Adrenal gland (tissue), 9 donors: ENCODE measurements at regions not wholly inside any gene's neighbourhood (a gene's known extent, or its start where the extent isn't known, plus 50 kb on each side); places are given as distances from the start of the nearest gene placed in this dataset.

Source experiments
- DNase-seq, 7 donors: peaks; one replicate each; pipeline ENCODE4 v3.0.0-alpha.2; 2019 to 2020
- H3K27ac ChIP-seq, 5 donors: fragments of 200-600 bp; sonication (generic) in 4 of 5; 1 replicate in 3 of 5; 2 replicates in 2 of 5; pipeline versions ENCODE4 v1.5.1 to v1.8.0; 2016 to 2020; ENCODE audit warnings: mild to moderate bottlenecking in 1 of 5
- H3K27me3 ChIP-seq: fragments of 200-600 bp; 2 replicates; pipeline ENCODE4 v1.8.0; 2021
- H3K36me3 ChIP-seq, 2 donors: fragments of 200-600 bp; replicated peaks in 1 of 2; 1 replicate in 1 of 2; 2 replicates in 1 of 2; pipeline versions ENCODE4 v1.5.1 to v1.8.0; 2018 to 2022
- H3K4me1 ChIP-seq, 2 donors: fragments of 200-600 bp; replicated peaks in 1 of 2; 1 replicate in 1 of 2; 2 replicates in 1 of 2; pipeline versions ENCODE4 v1.5.1 to v1.8.0; 2018 to 2021
- H3K4me3 ChIP-seq, 4 donors: fragments of 200-600 bp; sonication (generic) in 3 of 4; one replicate each; pipeline ENCODE4 v1.5.1; 2016 to 2018
- H3K9me3 ChIP-seq, 3 donors: fragments of 200-600 bp; sonication (generic) in 1 of 3; replicated peaks in 1 of 3; 1 replicate in 2 of 3; 2 replicates in 1 of 3; pipeline versions ENCODE4 v1.5.1 to v1.8.0; 2016 to 2021
- CTCF ChIP-seq, 6 experiments: fragments of 450-650 bp in 4 of 6; fragments of 200-600 bp in 2 of 6; sonication (generic) in 1 of 6; IDR thresholded peaks; 1 replicate in 5 of 6; 2 replicates in 1 of 6; pipeline versions ENCODE4 v1.5.1 to v1.8.0; 2016 to 2021; ENCODE audit warnings: antibody characterized with exemption in 6 of 6, mild to moderate bottlenecking in 2 of 6, moderate library complexity in 1 of 6
- POLR2A ChIP-seq, 2 donors: fragments of 450-650 bp; IDR thresholded peaks; one replicate each; pipeline ENCODE4 v1.6.1; 2017; ENCODE audit warnings: antibody characterized with exemption in 2 of 2, mild to moderate bottlenecking in 2 of 2, moderate library complexity in 1 of 2
- WGBS, 4 donors: extraction: QIAGEN DNeasy Blood & Tissue Kit in 2 of 4; methylation state at CpG; one replicate each; pipeline versions ENCODE4 v1.1.5 to v1.1.7; 2013 to 2017; 5-methylcytosine and 5-hydroxymethylcytosine counted together
- intact Hi-C, 2 donors: fragments of 100-400 bp; cut with DNase I; formaldehyde crosslinking; loops; one replicate each; pipeline versions ENCODE4 v1.14.1 to v1.15.0; 2022 to 2023
- donor health status: healthy with polysubstance abuse.
- donor health status: Bipolar disorder and iron deficiency.
- donor health status: DM: yes; HTN: yes; CAD: no.
- donor health status: DM: no; HTN: no; CAD: no.
- donor health status: DM: no; HTN: no; CAD: no.

- no peak for DNase-seq
- Histone ChIP-seq H3K27ac (no peak overlapping the region), H3K4me1 (no peaks in the 10 kb centered on the region), H3K36me3 (no peaks in the 10 kb centered on the region), H3K27me3 (no peaks in the 10 kb centered on the region), H3K9me3 (no peaks in the 10 kb centered on the region), H3K4me3 (no peak overlapping the region)
- intact Hi-C loops = no loop called here
- 84 to 94% (median 86%) methylated on average over 2 of the region's 2 CpGs for WGBS, 4 donors
- TF ChIP-seq POLR2A (IDR thresholded peaks at IDR 0.05) (no peak), CTCF (IDR thresholded peaks at IDR 0.05) (no peak)
Observed at GRCh38 chr4:181672751-181673150, 570.5 kb upstream of the TENM3 start.

GRCh38 chr4:181674315-181674875, 568.8 kb upstream of the TENM3 start:
- no peak overlapping the region for H3K4me3 ChIP-seq
- no peaks in the 10 kb centered on the region for H3K27me3 ChIP-seq
- intact Hi-C loops = no loop called here
- 81 to 91% (median 86%) methylated on average over 1 of the region's 1 CpG for WGBS, 4 donors
- no peaks in the 10 kb centered on the region for H3K4me1 ChIP-seq
- no peak overlapping the region for H3K27ac ChIP-seq
- DNase-seq = no peak
- no peaks in the 10 kb centered on the region for H3K9me3 ChIP-seq
- H3K36me3 ChIP-seq = no peaks in the 10 kb centered on the region
- TF ChIP-seq POLR2A (IDR thresholded peaks at IDR 0.05) (no peak), CTCF (IDR thresholded peaks at IDR 0.05) (no peak)

GRCh38 chr4:181676546-181676945, 566.7 kb upstream of the TENM3 start:
- Histone ChIP-seq H3K4me1 (no peaks in the 10 kb centered on the region), H3K36me3 (no peaks in the 10 kb centered on the region), H3K9me3 (no peaks in the 10 kb centered on the region), H3K27ac (no peak overlapping the region), H3K4me3 (no peak overlapping the region), H3K27me3 (no peaks in the 10 kb centered on the region)
- TF ChIP-seq POLR2A (IDR thresholded peaks at IDR 0.05) (no peak), CTCF (IDR thresholded peaks at IDR 0.05) (no peak)
- WGBS, 4 donors = 46 to 70% (median 48%) methylated on average over 2 of the region's 2 CpGs
- DNase-seq = no peak
- intact Hi-C loops = no loop called here

GRCh38 chr4:181677201-181677600, 566.0 kb upstream of the TENM3 start:
- Histone ChIP-seq H3K36me3 (no peaks in the 10 kb centered on the region), H3K27me3 (no peaks in the 10 kb centered on the region), H3K4me3 (no peak overlapping the region), H3K27ac (no peak overlapping the region), H3K9me3 (no peaks in the 10 kb centered on the region), H3K4me1 (no peaks in the 10 kb centered on the region)
- 86 to 95% (median 92%) methylated on average over 3 of the region's 3 CpGs for WGBS, 4 donors
- intact Hi-C loops = no loop called here
- no peak for TF ChIP-seq POLR2A (IDR thresholded peaks at IDR 0.05)
- TF ChIP-seq CTCF (IDR thresholded peaks at IDR 0.05) = no peak
- no peak for DNase-seq
